ENCODE measurements at regions not wholly inside any gene's neighbourhood (a gene's known extent, or its start where the extent isn't known, plus 50 kb on each side); places are given as distances from the start of the nearest gene placed in this dataset.

DNA sequence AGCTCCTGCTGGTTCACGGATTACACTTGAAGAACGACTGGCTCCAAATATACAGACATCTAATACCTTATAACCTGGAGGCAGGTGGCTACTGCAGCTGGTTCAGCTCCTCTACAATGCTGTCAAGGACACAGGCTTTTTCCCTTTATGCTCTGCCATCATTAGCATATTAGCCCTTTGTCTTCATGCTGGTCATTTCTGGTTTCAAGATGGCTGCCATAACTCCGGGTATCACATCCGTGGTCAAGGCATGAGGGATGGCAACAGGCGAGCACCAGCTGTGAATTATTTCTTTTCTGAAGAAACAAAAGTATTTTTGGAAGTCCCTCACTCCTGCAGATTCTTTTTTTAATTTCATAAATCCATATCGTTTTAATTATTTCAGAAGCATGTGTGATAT, 124.3 kb upstream of the MED13 start:
- TF ChIP-seq, protein P1, sequence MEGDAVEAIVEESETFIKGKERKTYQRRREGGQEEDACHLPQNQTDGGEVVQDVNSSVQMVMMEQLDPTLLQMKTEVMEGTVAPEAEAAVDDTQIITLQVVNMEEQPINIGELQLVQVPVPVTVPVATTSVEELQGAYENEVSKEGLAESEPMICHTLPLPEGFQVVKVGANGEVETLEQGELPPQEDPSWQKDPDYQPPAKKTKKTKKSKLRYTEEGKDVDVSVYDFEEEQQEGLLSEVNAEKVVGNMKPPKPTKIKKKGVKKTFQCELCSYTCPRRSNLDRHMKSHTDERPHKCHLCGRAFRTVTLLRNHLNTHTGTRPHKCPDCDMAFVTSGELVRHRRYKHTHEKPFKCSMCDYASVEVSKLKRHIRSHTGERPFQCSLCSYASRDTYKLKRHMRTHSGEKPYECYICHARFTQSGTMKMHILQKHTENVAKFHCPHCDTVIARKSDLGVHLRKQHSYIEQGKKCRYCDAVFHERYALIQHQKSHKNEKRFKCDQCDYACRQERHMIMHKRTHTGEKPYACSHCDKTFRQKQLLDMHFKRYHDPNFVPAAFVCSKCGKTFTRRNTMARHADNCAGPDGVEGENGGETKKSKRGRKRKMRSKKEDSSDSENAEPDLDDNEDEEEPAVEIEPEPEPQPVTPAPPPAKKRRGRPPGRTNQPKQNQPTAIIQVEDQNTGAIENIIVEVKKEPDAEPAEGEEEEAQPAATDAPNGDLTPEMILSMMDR (IDR thresholded peaks at IDR 0.05) = no peak
- no peak for TF ChIP-seq POLR2A (IDR thresholded peaks at IDR 0.05)

All from heart left ventricle (tissue), 13 donors.